CD14-positive monocyte (primary cell): ENCODE measurements at regions not wholly inside any gene's neighbourhood (a gene's known extent, or its start where the extent isn't known, plus 50 kb on each side); places are given as distances from the start of the nearest gene placed in this dataset.

Experiments
- DNase-seq, 3 donors: peaks; one replicate each; pipeline ENCODE4 v3.0.0-alpha.2; 2011 to 2022
- H2AFZ ChIP-seq: 2 replicates; pipeline ENCODE4 v1.6.0; 2012; ENCODE audit warnings: mild to moderate bottlenecking, low read depth, low read length, inconsistent platforms; ENCODE audit not compliant: insufficient read depth, poor library complexity, severe bottlenecking
- H3K27ac ChIP-seq, 2 donors: 1 replicate in 1 of 2; 2 replicates in 1 of 2; pipeline ENCODE4 v1.5.1; 2012 to 2013; ENCODE audit warnings: low read length in 2 of 2, control low read depth in 1 of 2, inconsistent platforms in 1 of 2, low read depth in 1 of 2, mild to moderate bottlenecking in 1 of 2
- H3K27me3 ChIP-seq, 2 donors: one replicate each; pipeline versions ENCODE4 v1.6.0 to v1.6.1; 2011 to 2013; ENCODE audit warnings: low read length in 2 of 2; ENCODE audit not compliant: control insufficient read depth in 2 of 2, insufficient read depth in 2 of 2
- H3K36me3 ChIP-seq, 2 donors: replicated peaks in 1 of 2; 1 replicate in 1 of 2; 2 replicates in 1 of 2; pipeline versions ENCODE4 v1.5.1 to v1.6.1; 2012 to 2013; ENCODE audit warnings: low read length in 2 of 2, control low read depth in 1 of 2, inconsistent platforms in 1 of 2, mild to moderate bottlenecking in 1 of 2; ENCODE audit not compliant: insufficient read depth in 2 of 2, control insufficient read depth in 1 of 2
- H3K4me1 ChIP-seq, 2 donors: 1 replicate in 1 of 2; 2 replicates in 1 of 2; pipeline versions ENCODE4 v1.5.1 to v1.6.1; 2012 to 2013; ENCODE audit warnings: low read length in 2 of 2, control low read depth in 1 of 2, inconsistent platforms in 1 of 2, mild to moderate bottlenecking in 1 of 2, moderate library complexity in 1 of 2; ENCODE audit not compliant: insufficient read depth in 2 of 2, control insufficient read depth in 1 of 2
- H3K4me2 ChIP-seq: replicated peaks from 2 replicates; pipeline ENCODE3; 2012; ENCODE audit warnings: low read length, moderate library complexity, mild to moderate bottlenecking; ENCODE audit not compliant: poor library complexity, severe bottlenecking; ENCODE audit errors: extremely low read depth
- H3K4me3 ChIP-seq, 3 experiments: fragments of 200-600 bp in 1 of 3; sonication (generic) in 1 of 3; replicated peaks in 1 of 3; 1 replicate in 2 of 3; 2 replicates in 1 of 3; pipeline ENCODE4 v1.5.1; 2011 to 2013; ENCODE audit warnings: low read length in 3 of 3, mild to moderate bottlenecking in 3 of 3, control low read depth in 2 of 3, low read depth in 2 of 3, inconsistent platforms in 1 of 3, moderate library complexity in 1 of 3
- H3K79me2 ChIP-seq: 2 replicates; pipeline ENCODE4 v1.6.0; 2012; ENCODE audit warnings: mild to moderate bottlenecking, control low read depth, inconsistent platforms, low read length, moderate library complexity; ENCODE audit not compliant: insufficient read depth
- H3K9ac ChIP-seq: 2 replicates; pipeline ENCODE4 v1.6.0; 2017; ENCODE audit warnings: low read length, mild to moderate bottlenecking; ENCODE audit not compliant: insufficient read depth, poor library complexity, severe bottlenecking
- H3K9me3 ChIP-seq, 2 donors: replicated peaks in 1 of 2; 1 replicate in 1 of 2; 2 replicates in 1 of 2; pipeline versions ENCODE4 v1.5.1 to v1.6.1; 2012 to 2013; ENCODE audit warnings: low read length in 2 of 2, control low read depth in 1 of 2; ENCODE audit not compliant: control insufficient read depth in 1 of 2, insufficient read depth in 1 of 2
- H4K20me1 ChIP-seq: 2 replicates; pipeline ENCODE4 v1.6.0; 2012; ENCODE audit warnings: mild to moderate bottlenecking, low read length, control low read depth, moderate library complexity; ENCODE audit not compliant: insufficient read depth
- H3K27ac Mint-ChIP-seq, 7 donors: one replicate each; pipeline ENCODE4 v1.8.0; 2020; ENCODE audit warnings: mild to moderate bottlenecking in 7 of 7, mixed read lengths in 7 of 7, moderate library complexity in 6 of 7, inconsistent platforms in 2 of 7
- H3K27me3 Mint-ChIP-seq, 3 donors: one replicate each; pipeline ENCODE4 v1.8.0; 2021 to 2022; ENCODE audit warnings: low read depth in 3 of 3, mild to moderate bottlenecking in 3 of 3, mixed read lengths in 3 of 3, moderate library complexity in 3 of 3, inconsistent platforms in 1 of 3
- H3K36me3 Mint-ChIP-seq, 2 donors: one replicate each; pipeline ENCODE4 v1.8.0; 2020; ENCODE audit warnings: mixed read lengths in 2 of 2, inconsistent platforms in 1 of 2, mild to moderate bottlenecking in 1 of 2
- H3K4me1 Mint-ChIP-seq: one replicate; pipeline ENCODE4 v1.8.0; 2020; ENCODE audit warnings: mild to moderate bottlenecking, mixed read lengths
- H3K4me3 Mint-ChIP-seq, 2 donors: one replicate each; pipeline ENCODE4 v1.8.0; 2020; ENCODE audit warnings: mild to moderate bottlenecking in 2 of 2, mixed read lengths in 2 of 2, moderate library complexity in 1 of 2
- H3K9me3 Mint-ChIP-seq, 7 donors: one replicate each; pipeline ENCODE4 v1.8.0; 2020 to 2022; ENCODE audit warnings: mixed read lengths in 7 of 7, mild to moderate bottlenecking in 6 of 7, moderate library complexity in 6 of 7, inconsistent platforms in 2 of 7
- CTCF ChIP-seq: fragments of 200-600 bp; IDR thresholded peaks from one replicate; pipeline ENCODE4 v1.8.0; 2022; ENCODE audit warnings: antibody characterized with exemption, mild to moderate bottlenecking
- WGBS: methylation state at CpG from one replicate; pipeline ENCODE4 v1.1.5; 2013; ENCODE audit warnings: missing lambda C conversion rate; ENCODE audit not compliant: insufficient coverage; 5-methylcytosine and 5-hydroxymethylcytosine counted together
- intact Hi-C, 2 donors: fragments of 100-400 bp; cut with micrococcal nuclease; formaldehyde crosslinking; loops; one replicate each; pipeline versions ENCODE4 v1.15.0 to v1.15.1; 2023

GRCh38 chr17:77311371-77311981 is 170.7 kb downstream of the SEC14L1 start:
- Histone ChIP-seq H3K27me3 (no peaks in the 10 kb centered on the region), H3K27ac (no peak overlapping the region), H3K9ac (no peak overlapping the region), H3K79me2 (no peaks in the 10 kb centered on the region), H3K4me2 (no peak overlapping the region), H3K9me3 (no peaks in the 10 kb centered on the region), H3K36me3 (no peaks in the 10 kb centered on the region), H3K4me1 (peaks cover 27 to 52% of the 10 kb centered on the region in 2 donors), H2AFZ (no peak overlapping the region), H4K20me1 (no peaks in the 10 kb centered on the region), H3K4me3 (no peak overlapping the region)
- intact Hi-C loops: no loop called here
- peaks cover 38% of the 10 kb centered on the region for H3K4me1 Mint-ChIP-seq
- TF ChIP-seq CTCF: no peak
- peaks cover 0 to 3% (median 0%) of the 10 kb centered on the region in 7 donors for H3K9me3 Mint-ChIP-seq
- WGBS: 89% methylated on average over 13 of the region's 15 CpGs
- no peak overlapping the region for H3K4me3 Mint-ChIP-seq
- H3K27me3 Mint-ChIP-seq: peaks cover 5 to 12% (median 6%) of the 10 kb centered on the region in 3 donors
- DNase-seq: no peak
- H3K27ac Mint-ChIP-seq: peak overlapping the region in 1 of 7 donors; percentile 15
- H3K36me3 Mint-ChIP-seq: peaks cover 0 to 5% of the 10 kb centered on the region in 2 donors

GRCh38 chr17:77312061-77312701 is 171.4 kb downstream of the SEC14L1 start:
- no peak overlapping the region for H3K9ac ChIP-seq
- H3K79me2 ChIP-seq: no peaks in the 10 kb centered on the region
- H3K27ac Mint-ChIP-seq: peak overlapping the region in 2 of 7 donors; percentile 15 to 57
- H3K36me3 Mint-ChIP-seq: peaks cover 0 to 5% of the 10 kb centered on the region in 2 donors
- no peak for TF ChIP-seq CTCF
- no peak overlapping the region for H3K4me2 ChIP-seq
- intact Hi-C loops: no loop called here
- no peaks in the 10 kb centered on the region for H4K20me1 ChIP-seq
- no peaks in the 10 kb centered on the region for H3K9me3 ChIP-seq
- peaks cover 27 to 58% of the 10 kb centered on the region in 2 donors for H3K4me1 ChIP-seq
- H2AFZ ChIP-seq: no peak overlapping the region
- H3K27me3 ChIP-seq: no peaks in the 10 kb centered on the region
- no peak for DNase-seq
- no peak overlapping the region for H3K4me3 Mint-ChIP-seq
- peaks cover 42% of the 10 kb centered on the region for H3K4me1 Mint-ChIP-seq
- no peak overlapping the region for H3K27ac ChIP-seq
- H3K27me3 Mint-ChIP-seq: peaks cover 4 to 12% (median 5%) of the 10 kb centered on the region in 3 donors
- peaks cover 0 to 3% (median 0%) of the 10 kb centered on the region in 7 donors for H3K9me3 Mint-ChIP-seq
- WGBS: 74% methylated on average over 18 of the region's 18 CpGs
- H3K36me3 ChIP-seq: no peaks in the 10 kb centered on the region
- H3K4me3 ChIP-seq: no peak overlapping the region
